Gastrocnemius medialis (tissue), 4 donors: ENCODE measurements at regions not wholly inside any gene's neighbourhood (a gene's known extent, or its start where the extent isn't known, plus 50 kb on each side); places are given as distances from the start of the nearest gene placed in this dataset.

Source experiments
- CTCF ChIP-seq, 5 experiments: fragments of 450-650 bp in 3 of 5; fragments of 200-600 bp in 2 of 5; sonication (generic) in 2 of 5; IDR thresholded peaks in 4 of 5; conservative IDR thresholded peaks in 1 of 5; 1 replicate in 4 of 5; 2 replicates in 1 of 5; pipeline ENCODE4 v1.5.1; 2016 to 2019; ENCODE audit warnings: antibody characterized with exemption in 5 of 5, mild to moderate bottlenecking in 3 of 5, moderate library complexity in 3 of 5
- POLR2A ChIP-seq, 2 donors: fragments of 450-650 bp; IDR thresholded peaks; one replicate each; pipeline ENCODE4 v1.6.1; 2017; ENCODE audit warnings: antibody characterized with exemption in 2 of 2, mild to moderate bottlenecking in 2 of 2, moderate library complexity in 2 of 2

GRCh38 chr7:45479781-45480180 is 94.4 kb upstream of the ADCY1 start:
- TF ChIP-seq CTCF (IDR thresholded peaks at IDR 0.05 in 4 of 5, conservative IDR thresholded peaks at IDR 0.05 in 1 of 5): no peak
- TF ChIP-seq POLR2A (IDR thresholded peaks at IDR 0.05): no peak
